Stimulated activated CD8-positive, alpha-beta memory T cell treated with anti-CD3 and anti-CD28 coated beads, Interleukin-15, amount 100 ng/mL, for 4 hours (primary cell): ENCODE measurements at regions not wholly inside any gene's neighbourhood (a gene's known extent, or its start where the extent isn't known, plus 50 kb on each side); places are given as distances from the start of the nearest gene placed in this dataset.

Experiments used
- DNase-seq, 2 donors: peaks; one replicate each; pipeline ENCODE4 v3.0.0-alpha.2; 2020; ENCODE audit warnings: low read depth in 2 of 2

DNA sequence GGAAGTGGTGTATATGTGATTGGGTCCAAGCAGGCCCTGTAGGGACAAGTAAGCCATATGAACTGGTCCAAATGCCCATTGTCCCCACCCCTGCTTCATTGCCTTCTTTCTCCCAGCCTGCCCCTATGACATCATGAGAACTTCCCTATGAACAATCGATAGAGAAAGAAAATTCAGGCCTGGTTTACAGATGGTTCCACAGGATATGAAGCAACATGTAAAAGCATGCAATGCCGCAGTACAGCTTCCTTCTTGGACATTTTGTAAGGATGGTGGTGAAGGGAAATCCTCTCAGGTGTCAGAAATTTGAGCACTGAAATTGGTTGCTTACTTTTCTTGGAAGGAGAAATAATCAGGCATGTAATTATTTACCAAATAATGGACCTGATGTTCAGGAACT is 581.7 kb downstream of the MRPL39 start:
- DNase-seq: no peak

DNA sequence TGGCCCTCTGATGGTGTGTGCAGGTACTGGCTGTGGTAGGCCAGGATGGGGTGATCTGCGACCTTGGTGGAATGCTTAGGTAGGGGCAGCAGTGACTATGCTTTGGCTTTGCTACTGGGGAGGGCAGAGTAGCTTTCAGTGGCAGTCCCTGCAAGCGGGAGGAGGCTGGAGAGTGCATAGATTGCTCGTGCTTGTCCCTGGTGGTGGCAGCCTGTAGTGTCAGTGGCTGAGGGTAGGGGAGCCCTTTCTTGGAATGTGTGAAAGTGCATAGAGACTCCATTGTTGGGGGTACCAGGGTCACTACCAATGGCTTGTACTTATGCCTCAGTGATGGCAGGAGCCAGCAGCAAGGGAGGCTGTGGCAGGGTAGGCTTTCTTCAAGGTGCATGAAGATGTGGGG is 582.6 kb downstream of the MRPL39 start:
- no peak for DNase-seq

DNA sequence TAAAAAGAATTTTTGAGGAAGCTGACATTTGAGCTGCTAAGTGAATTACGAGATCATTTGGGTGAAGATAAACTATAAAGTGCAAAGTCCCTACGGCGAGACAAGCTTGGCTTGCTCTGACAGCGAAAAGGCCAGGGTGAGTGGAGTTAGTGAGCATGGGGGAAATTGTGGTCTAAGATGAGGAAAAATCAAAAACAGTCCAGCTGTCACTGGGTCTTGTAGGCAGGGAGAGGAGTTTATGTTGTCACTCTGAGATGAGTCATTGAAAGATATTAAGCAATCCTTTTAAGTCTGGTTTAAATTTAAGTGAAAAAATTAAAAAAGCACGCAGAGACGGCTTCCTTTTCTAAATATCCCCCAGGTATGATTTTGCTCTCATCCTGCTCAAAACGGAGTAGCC is 601.9 kb downstream of the MRPL39 start:
- no peak for DNase-seq

DNA sequence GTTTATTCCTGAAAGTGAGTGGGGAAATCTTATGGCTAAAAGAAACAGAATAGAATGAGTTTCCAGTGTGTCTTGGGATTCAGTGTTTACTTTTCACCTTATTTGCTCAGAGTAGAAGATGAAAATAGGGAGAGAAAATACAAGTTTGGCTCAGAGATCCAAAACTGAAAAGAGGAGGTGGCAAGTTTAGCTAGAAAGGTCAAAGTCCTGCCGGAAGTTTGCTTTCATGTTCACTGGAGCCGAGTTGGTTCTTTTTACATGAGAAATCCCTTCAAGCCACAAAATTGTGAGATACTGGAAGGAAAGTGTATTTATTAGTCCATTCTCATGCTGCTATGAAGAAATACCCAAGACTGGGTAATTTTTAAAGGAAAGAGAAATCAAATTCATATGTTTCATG is 604.6 kb downstream of the MRPL39 start:
- DNase-seq: no peak

DNA sequence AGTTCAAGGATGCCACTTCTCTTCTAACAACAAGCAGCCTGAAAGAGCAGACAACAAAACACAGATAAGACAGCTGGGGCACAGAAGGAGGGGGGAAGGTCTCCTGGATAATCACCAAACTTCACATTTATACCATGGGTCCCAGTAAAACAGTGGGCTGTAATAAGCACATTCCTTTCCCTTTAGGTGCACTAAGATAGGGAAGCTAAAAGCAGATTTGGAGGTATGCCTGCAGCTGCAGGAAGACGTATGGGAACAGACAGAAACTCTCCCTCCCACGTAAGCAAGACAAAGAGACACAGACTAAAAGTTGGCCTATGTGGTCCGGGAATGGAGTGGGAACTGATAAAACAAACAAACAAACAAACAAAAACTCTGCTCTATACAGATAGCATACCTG is 612.1 kb downstream of the MRPL39 start:
- DNase-seq: no peak

DNA sequence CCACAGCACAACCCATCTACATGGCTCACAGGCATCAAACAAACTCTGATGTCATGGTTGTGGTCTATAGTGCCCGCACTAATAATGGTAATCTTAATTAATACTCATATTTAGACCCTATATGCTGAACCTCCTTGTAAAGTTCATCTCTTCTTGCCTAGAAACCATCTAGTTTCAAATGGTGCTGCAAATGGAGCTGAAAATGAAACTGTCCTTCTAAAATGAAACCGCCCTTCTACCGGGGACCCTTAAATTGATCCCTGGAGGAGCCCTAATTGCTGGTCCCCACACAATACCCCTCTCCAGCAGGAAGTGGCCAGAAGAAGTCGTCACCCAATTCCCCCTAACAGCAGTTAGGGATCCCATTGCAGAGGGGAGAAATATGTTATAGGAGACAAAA is 612.6 kb downstream of the MRPL39 start:
- no peak for DNase-seq

DNA sequence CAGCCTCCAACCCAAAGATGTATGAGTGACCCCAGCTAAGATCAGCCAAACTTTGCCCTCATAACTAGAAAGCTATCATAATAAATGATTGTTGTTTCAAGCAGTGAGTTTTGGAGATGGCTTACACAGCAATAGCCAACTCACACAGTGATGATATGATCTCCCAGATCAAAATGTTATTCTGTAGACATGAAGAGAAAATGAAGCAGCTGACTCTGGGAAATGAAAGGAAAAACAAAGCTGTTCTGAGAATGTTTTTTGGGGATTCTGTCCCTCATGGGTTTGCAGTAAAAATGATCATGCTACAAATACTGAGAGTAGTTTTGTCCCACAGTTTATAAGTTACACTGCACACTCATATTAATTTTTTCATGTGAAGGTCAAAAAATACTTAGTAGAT is 617.8 kb downstream of the MRPL39 start:
- DNase-seq: no peak

DNA sequence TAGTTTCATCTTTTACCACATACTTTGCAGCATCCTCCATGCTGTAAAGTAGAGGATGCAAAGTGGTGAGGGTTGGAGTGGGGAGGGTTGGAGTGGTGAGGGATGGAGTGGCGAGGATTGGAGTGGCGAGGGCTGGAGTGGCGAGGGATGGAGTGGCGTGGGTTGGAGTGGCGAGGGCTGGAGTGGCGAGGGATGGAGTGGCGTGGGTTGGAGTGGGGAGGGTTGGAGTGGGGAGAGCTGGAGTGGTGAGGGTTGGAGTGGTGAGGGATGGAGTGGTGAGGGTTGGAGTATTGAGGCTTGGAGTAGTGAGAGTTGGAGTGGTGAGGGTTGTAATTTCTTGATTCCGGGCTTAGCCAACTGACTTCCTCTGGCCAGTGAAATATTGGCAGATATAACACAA is 618.3 kb downstream of the MRPL39 start:
- no peak for DNase-seq

DNA sequence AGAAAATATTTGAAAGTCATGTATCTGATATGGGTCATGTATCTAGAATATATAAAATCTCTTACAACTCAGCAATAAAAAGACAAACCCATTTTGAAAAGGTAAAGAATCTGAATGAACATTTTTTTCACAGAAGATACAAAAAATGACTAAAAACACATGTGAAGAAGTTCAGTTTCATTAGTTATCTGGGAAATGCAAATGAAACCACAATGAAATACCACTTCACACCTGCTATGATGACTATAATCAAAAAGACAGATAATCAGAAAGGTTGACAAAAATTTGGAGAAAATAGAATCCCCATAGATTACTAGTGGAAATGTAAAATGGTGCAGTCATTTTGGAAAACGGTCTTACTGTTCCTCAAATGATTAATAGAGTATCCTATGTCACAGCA is 631.0 kb downstream of the MRPL39 start:
- no peak for DNase-seq

DNA sequence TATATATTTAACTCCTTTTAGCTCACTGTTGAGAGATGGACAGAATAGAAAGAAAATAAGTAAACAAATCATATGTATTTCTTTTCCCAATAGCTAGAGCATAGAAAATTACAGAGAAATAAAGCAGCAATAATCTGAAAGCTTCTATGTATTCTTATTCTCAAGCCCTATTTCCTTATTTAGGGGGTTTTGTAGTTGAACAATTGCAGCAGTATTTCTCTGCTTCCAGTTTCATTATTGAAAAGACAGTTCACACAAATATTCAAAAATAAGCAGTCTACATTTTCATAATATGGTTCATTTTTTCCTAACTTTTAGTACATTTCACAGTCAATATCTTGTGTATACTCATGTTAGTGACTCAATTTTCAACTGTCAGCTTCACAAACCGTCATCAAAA is 638.2 kb downstream of the MRPL39 start:
- DNase-seq: no peak

DNA sequence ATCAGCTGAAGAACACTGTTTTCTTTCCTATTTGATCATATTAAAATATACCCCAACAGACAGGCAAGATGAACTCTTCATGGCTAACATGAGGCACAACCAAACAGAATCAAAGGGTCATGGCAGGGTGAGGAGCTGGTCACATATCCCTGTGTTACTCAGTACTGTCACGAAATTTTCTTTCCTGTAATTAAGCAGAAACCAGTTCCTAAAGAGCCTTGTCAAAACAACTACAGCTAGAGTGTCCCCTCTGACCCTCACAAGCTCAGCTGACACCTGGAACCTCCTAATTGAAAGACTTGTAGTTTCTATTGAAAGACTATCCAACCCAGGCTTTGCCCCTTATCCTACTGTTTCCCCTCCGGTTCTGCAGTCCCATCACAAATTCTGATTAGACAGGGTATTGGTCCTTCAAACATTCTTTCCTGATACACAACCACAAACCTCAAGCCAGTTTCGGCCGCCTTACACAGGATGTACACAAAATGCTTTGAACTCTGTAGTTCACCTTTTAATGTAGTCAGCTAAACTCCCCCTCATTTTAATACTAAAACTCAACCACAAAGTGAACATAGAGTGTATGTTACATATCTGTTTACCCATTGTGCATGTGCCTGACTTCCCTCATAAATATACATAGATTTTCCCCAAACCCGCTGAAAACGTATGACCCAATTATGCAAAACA is 651.9 kb downstream of the MRPL39 start:
- DNase-seq: no peak

DNA sequence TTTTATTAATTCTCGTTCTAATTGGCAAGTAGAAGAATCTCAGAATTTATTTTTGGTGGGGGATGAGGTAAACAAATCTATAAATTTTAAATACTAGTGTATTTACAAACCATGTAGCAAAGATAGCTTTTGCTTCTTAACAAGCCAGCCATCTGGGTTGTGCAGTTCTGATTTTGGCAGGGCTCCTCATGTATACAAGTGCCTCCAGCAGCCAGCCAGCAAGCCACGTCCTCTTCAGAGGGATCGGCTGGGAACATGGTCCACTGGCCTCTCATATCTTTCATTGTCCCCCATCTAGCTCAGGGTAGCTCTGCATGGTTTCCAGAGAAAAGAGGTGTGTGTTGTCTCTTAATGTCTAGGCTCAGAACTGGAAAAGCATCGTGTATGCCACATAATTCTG is 659.1 kb downstream of the MRPL39 start:
- no peak for DNase-seq

DNA sequence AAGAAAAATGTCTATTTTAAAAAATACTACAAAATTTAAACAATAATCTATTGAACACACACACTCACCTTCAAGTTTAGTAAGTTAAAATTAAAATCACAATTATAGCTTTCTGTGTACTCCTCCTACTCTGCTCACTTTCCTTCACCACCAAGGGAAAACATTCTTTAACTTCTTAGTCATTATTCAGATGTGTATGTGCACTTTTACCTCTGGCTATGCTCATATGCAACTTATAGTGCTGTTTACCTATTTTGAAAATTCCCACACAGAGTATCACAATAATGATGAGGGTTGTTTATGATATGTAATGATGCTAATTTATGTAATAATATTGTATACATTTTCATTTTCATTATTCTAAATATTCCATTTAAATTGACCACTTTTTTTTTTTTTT is 661.4 kb downstream of the MRPL39 start:
- DNase-seq: no peak

DNA sequence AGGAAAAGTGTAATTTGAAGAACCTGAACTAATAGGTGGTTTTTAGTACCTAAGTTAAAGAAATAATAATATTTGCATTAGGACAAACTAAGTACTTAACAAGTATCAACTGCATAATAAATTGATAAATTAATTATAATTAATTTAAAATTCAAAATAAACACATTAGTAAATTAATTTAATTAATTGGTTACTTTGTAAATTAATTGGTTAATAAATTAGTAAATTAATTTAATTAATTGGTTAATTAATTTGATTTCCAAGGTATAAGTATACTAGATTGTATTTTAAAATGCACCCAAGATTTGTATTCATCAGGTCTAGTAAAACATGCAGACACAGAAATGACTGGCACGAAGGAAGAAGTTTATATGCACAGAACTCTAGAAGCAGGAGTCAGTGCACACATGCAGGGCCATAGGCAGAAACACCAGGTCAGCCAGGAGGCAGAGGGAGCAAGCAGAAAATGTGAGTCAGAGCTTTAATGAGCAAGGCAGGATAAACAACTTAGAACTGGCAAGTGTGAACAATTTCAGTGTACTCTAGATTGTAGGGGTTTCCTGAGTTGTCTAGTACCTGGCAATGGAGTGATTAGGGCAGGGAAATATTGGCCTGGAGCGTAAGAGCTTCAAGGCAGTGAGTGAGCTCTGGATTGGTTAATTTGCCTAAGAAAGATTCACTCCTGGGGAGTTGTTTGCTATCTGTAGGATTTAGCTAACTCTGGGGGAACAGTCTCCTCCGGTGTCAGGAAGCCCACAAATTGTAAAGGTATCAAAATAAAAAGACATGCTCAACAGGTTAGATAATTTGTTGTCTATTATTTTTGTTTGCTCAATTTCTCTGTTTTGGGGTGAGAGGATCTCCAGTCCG is 665.7 kb downstream of the MRPL39 start:
- DNase-seq: no peak

DNA sequence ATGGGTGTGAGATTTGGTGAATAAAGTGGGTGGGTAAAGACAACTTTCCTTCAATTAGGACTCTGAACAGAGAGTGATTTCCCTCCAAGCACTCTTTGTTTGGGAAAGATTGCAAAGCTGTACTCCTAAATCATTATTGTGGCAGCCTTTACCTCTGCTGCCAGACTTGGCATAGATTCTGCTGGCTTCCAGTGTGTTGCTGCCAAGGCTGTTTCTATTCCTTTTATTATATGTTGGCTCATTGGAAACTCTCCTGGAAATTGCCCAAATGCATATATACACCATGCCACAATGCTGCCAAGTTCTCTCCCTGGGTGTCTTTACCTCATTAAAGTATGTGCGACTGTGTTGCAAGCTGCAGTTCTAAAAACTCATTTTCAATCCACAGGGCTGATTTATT is 668.0 kb downstream of the MRPL39 start:
- DNase-seq: no peak

DNA sequence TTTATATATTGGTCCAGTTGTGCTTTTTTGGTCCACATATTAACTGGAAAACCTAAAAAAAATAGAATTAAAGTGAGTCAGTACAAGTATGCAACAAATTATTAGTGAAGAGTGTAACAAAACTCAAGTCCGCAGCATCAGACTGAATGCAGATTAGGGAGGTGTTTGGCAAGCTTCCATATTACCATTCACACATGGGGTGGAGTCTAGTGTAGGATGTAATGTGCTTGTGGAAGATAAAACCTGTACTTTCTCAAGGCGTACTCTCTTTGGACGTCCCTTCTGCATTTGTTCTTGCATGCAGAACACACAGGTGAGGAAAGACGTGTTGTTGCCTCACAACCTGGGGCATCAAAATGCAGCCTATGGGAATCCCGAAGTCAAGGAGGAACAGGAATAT is 668.7 kb downstream of the MRPL39 start:
- no peak for DNase-seq

DNA sequence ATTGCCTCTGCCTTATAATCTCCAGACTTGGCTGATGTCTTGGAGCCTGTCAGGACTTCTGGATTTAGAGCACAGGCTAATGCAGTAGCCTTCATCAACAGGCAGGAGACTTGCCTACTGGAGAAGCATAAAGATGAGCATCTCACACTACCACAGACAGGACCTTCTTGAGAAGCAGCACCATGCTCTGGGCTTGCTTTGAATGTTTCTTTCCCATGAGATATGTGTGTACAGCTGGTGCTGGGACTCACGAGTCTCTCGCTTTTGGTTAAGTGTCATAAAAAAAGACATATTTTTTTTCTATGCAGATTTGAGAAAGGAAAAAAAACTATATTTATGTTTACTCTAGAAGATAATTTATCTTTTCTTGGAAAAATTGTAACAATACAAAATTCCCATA is 671.3 kb downstream of the MRPL39 start:
- DNase-seq: no peak

DNA sequence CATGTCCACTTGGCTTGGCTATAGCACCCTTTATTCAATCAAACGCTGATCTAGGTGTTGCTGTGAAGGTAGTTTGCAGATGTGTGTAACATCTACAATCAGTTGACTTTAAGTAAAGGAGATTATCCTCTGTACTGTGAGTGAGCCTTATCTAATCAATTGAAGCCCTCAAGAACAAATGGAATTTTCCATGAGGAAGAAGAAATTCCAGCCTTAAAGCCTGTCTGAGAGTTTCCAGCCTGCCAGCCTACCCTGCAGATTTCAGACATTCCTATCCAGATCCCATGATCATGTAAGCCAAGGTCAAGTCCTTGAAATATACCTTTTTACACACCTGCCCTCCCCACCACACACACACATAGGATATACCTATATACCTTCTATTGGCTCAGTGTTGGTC is 696.7 kb downstream of the MRPL39 start:
- no peak for DNase-seq

DNA sequence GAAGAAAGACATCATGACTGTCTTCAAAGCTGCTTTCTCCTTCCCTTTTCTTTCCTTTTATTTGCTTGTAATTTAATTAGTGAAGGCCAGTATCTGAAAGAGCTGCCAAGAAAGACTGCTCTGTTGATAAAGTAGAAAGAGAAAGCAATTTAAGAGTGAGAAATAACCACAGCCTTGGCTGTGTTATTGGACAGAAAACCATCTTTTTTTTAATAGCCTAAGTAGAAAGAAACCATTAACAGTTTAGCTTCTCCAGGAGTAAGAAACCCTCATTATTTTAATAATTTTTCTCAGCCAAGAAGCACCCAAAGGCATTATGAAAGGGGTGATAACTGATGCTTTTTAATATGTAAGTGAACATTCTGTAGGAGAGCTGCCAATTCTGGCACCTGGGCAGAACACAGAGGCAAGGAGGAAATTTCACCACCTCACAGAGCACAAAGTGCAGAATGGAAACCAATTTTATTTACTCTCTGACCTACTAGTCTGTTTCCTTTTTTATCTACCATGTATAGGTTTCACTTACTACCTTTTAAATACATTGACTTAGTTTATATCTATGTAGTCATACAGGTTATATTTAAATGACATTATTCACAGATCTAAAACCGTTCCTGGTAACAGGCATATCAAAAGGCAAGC is 703.2 kb downstream of the MRPL39 start:
- no peak for DNase-seq

DNA sequence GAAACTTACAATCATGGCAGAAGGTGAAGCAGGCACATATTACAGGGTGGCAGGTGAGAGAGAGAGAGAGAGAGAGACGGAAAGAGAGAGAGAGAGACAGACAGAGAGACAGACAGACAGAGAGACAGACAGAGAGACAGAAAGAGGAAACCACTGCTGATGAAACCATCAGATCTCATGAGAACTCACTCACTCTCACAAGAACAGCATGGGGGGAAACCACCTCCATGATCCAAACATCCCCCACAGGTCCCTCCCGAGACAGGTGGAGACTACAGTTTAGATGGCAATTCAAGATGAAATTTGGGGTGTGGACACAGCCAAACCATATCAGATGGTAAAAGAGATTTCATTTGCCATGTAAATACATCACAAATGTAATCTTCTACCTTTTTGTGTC is 708.1 kb downstream of the MRPL39 start:
- DNase-seq: no peak

DNA sequence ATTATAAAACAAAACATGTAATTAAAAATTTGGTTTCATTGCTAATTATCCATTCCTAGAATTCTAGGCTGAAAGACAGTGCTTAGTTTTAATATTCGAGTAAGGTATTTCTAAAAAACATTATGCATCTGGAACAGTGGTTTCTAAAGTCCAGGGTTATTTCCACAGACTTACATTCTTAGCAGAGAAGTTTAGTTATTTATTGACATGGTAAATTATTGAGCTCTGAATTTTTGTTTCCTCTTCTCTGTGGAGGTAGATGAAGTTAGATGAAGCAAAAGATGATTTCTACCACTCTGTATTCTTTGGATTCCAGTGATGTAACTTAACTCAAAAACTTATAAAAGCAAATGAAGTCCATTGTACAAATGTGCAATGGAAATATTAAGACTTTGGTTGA is 709.4 kb downstream of the MRPL39 start:
- no peak for DNase-seq

DNA sequence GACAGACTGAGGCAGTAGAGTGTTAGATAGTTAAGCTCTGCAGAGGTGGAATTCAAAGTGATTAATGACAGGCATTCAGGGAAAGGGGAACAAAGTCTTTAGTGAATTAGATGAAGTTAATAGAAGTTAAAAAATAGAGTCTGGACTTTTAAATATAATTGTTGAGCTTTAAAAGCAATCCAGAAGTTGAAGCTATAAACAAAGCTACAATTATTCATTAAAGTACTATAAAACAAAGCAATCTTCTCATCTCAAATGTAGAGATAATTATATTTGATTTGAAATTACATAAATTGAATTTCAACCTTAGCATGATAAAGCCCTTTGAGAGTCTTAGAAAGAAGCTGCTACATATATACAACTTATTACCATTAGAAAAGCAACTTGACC is 710.6 kb downstream of the MRPL39 start:
- no peak for DNase-seq
